ENCODE measurements at regions not wholly inside any gene's neighbourhood (a gene's known extent, or its start where the extent isn't known, plus 50 kb on each side); places are given as distances from the start of the nearest gene placed in this dataset.

- TF ChIP-seq POLR2A (IDR thresholded peaks at IDR 0.05): no peak
- TF ChIP-seq CTCF (IDR thresholded peaks at IDR 0.05): no peak
- TF ChIP-seq POLR2AphosphoS5 (IDR thresholded peaks at IDR 0.05): no peak
Observed at GRCh38 chr9:90950600-90950999, 149.0 kb downstream of the SYK start.
